ENCODE measurements at regions not wholly inside any gene's neighbourhood (a gene's known extent, or its start where the extent isn't known, plus 50 kb on each side); places are given as distances from the start of the nearest gene placed in this dataset.
"Not testable (repeated sequence)": the region's sequence is repeated elsewhere in the genome, so short reads cannot be mapped to it uniquely, and the experiment has no call there.

GRCh38 chr3:177889652-177890358 lies 646.4 kb upstream of the KCNMB2 start:
- TF ChIP-seq EP300 (IDR thresholded peaks at IDR 0.05) (no peak), POLR2A (IDR thresholded peaks at IDR 0.05) (no peak)
- H3K36me3 ChIP-seq, result no peaks in the 10 kb centered on the region
- no peaks in the 10 kb centered on the region for H3K9me3 ChIP-seq
- WGBS, 3 donors, result 89 to 97% (median 90%) methylated on average over 4 of the region's 4 CpGs
- no peaks in the 10 kb centered on the region for H3K27me3 ChIP-seq
- no peak overlapping the region for H3K27ac ChIP-seq
- H3K4me1 ChIP-seq (ENCODE audit: insufficient read depth), result no peaks in the 10 kb centered on the region
- intact Hi-C loops (cut with DNase I), result no loop called here
- no peak overlapping the region for H3K4me3 ChIP-seq
- DNase-seq, result no peak

DNA sequence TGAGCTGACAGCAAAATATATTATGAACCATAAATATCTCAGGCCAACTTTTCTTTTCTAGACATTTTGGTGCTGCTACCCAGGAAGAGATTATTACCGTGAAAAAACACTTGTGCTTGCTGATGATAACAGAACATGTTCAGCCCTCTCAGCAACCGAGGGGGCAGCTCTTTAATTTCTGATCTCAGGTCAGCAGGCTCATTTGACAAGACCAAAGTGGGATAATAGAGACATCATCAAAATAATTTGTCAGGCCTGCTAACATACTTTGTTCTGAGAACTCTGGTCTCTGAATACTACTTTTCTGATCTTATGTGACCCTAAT lies 645.9 kb upstream of the KCNMB2 start:
- WGBS, 3 donors, result 56 to 69% (median 64%) methylated on average over 2 of the region's 2 CpGs
- no peak for DNase-seq
- H3K9me3 ChIP-seq, result no peaks in the 10 kb centered on the region
- intact Hi-C loops (cut with DNase I), result no loop called here
- no peaks in the 10 kb centered on the region for H3K4me1 ChIP-seq (ENCODE audit: insufficient read depth)
- H3K27ac ChIP-seq, result no peak overlapping the region
- no peak overlapping the region for H3K4me3 ChIP-seq
- no peaks in the 10 kb centered on the region for H3K36me3 ChIP-seq
- H3K27me3 ChIP-seq, result no peaks in the 10 kb centered on the region
- TF ChIP-seq POLR2A (IDR thresholded peaks at IDR 0.05), result no peak
- TF ChIP-seq, protein P1, sequence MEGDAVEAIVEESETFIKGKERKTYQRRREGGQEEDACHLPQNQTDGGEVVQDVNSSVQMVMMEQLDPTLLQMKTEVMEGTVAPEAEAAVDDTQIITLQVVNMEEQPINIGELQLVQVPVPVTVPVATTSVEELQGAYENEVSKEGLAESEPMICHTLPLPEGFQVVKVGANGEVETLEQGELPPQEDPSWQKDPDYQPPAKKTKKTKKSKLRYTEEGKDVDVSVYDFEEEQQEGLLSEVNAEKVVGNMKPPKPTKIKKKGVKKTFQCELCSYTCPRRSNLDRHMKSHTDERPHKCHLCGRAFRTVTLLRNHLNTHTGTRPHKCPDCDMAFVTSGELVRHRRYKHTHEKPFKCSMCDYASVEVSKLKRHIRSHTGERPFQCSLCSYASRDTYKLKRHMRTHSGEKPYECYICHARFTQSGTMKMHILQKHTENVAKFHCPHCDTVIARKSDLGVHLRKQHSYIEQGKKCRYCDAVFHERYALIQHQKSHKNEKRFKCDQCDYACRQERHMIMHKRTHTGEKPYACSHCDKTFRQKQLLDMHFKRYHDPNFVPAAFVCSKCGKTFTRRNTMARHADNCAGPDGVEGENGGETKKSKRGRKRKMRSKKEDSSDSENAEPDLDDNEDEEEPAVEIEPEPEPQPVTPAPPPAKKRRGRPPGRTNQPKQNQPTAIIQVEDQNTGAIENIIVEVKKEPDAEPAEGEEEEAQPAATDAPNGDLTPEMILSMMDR (IDR thresholded peaks at IDR 0.05), result no peak
- TF ChIP-seq EP300 (IDR thresholded peaks at IDR 0.05), result no peak

DNA sequence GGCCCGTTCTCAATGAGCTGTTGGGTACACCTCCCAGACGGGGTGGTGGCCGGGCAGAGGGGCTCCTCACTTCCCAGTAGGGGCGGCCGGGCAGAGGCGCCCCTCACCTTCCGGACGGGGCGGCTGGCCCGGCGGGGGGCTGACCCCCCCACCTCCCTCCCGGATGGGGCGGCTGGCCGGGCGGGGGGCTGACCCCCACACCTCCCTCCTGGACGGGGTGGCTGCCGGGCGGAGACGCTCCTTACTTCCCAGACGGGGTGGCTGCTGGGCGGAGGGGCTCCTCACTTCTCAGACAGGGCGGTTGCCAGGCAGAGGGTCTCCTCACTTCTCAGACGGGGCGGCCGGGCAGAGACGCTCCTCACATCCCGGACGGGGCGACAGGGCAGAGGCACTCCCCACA lies 644.7 kb upstream of the KCNMB2 start:
- H3K36me3 ChIP-seq; DNase-seq; H3K4me1 ChIP-seq (ENCODE audit: insufficient read depth); H3K27ac ChIP-seq; H3K9me3 ChIP-seq; H3K4me3 ChIP-seq; H3K27me3 ChIP-seq; intact Hi-C loops (cut with DNase I): not testable (repeated sequence)
- WGBS, 3 donors, result 91 to 98% (median 93%) methylated on average over 7 to 23 of the region's 29 CpGs

DNA sequence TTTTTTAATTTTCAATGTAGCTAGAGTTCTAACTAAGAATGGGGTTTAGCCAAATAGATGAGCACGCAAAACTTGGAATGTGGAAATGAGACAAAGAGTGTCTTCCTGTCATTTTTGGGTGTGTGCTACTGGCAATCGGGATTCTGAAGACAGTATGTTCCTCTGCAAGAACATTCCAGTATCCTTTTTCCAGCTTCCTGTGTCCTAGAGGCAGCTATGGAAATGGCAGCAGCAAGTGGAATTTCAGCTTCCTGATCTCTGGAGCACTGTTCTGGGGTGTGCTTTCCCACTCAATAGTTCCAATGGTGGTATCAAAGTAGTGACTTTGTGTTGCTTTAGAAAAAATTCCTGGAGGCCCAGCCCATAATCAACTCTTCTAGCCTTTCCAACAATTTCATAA lies 642.9 kb upstream of the KCNMB2 start:
- TF ChIP-seq POLR2A (IDR thresholded peaks at IDR 0.05), result no peak
- TF ChIP-seq EP300 (IDR thresholded peaks at IDR 0.05), result no peak
- TF ChIP-seq, protein P1 (IDR thresholded peaks at IDR 0.05), result no peak
- Histone ChIP-seq H3K4me1 (ENCODE audit: insufficient read depth) (no peaks in the 10 kb centered on the region), H3K9me3 (no peaks in the 10 kb centered on the region), H3K4me3 (no peak overlapping the region), H3K27me3 (no peaks in the 10 kb centered on the region), H3K36me3 (no peaks in the 10 kb centered on the region), H3K27ac (no peak overlapping the region)
- no peak for DNase-seq
- WGBS, 3 donors, result 54 to 68% (median 64%) methylated on average over 2 of the region's 2 CpGs
- intact Hi-C loops (cut with DNase I), result no loop called here

GRCh38 chr3:177894081-177894728 lies 642.0 kb upstream of the KCNMB2 start:
- Histone ChIP-seq H3K4me1 (ENCODE audit: insufficient read depth) (no peaks in the 10 kb centered on the region), H3K36me3 (no peaks in the 10 kb centered on the region), H3K4me3 (no peak overlapping the region), H3K27me3 (no peaks in the 10 kb centered on the region), H3K27ac (no peak overlapping the region), H3K9me3 (no peaks in the 10 kb centered on the region)
- TF ChIP-seq POLR2A (IDR thresholded peaks at IDR 0.05), result no peak
- DNase-seq, result no peak
- whole genome bisulfite sequencing, 3 donors, result 64 to 79% (median 71%) methylated on average over 5 of the region's 5 CpGs
- intact Hi-C loops (cut with DNase I), result no loop called here

DNA sequence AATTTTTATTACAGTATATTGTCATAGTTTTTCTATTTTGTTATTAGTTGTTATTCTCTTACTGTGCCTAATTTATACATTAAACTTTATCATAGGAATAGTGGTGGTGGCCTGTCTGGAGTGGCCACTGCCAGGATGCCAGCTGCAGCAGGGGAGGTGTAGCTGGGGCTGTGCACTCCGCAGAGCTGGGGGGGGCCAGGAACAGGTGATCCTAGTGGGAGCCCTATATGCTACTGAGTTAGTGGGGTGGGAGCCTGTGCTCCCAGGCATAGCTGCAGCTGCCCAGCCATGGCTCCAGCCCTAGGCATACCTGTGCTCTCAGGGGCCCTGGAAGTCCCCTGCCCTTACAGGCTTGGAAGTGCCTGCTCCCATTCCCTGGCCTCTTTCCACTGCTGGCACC lies 638.1 kb upstream of the KCNMB2 start:
- no peak for DNase-seq
- TF ChIP-seq POLR2A (IDR thresholded peaks at IDR 0.05) (no peak), EP300 (IDR thresholded peaks at IDR 0.05) (no peak)
- TF ChIP-seq, protein P1 (IDR thresholded peaks at IDR 0.05), result no peak
- Histone ChIP-seq H3K4me3 (no peak overlapping the region), H3K36me3 (no peaks in the 10 kb centered on the region), H3K9me3 (no peaks in the 10 kb centered on the region), H3K4me1 (ENCODE audit: insufficient read depth) (no peaks in the 10 kb centered on the region), H3K27ac (no peak overlapping the region), H3K27me3 (no peaks in the 10 kb centered on the region)
- intact Hi-C loops (cut with DNase I), result no loop called here
- 95 to 100% (median 100%) methylated on average over 1 of the region's 1 CpG for WGBS, 3 donors

Data from ovary (tissue), 7 donors.